Testis (tissue), 2 donors: ENCODE measurements at regions not wholly inside any gene's neighbourhood (a gene's known extent, or its start where the extent isn't known, plus 50 kb on each side); places are given as distances from the start of the nearest gene placed in this dataset.

Experiments
- DNase-seq: peaks from one replicate; pipeline ENCODE4 v3.0.0-alpha.2; 2019
- H3K27ac ChIP-seq, 2 donors: fragments of 200-600 bp; sonication (generic); one replicate each; pipeline ENCODE4 v1.5.1; 2019
- H3K27me3 ChIP-seq: fragments of 200-600 bp; sonication (generic); one replicate; pipeline ENCODE4 v1.5.1; 2019
- H3K36me3 ChIP-seq: fragments of 200-600 bp; sonication (generic); one replicate; pipeline ENCODE4 v1.5.1; 2017; ENCODE audit warnings: low read depth; ENCODE audit errors: missing control alignments
- H3K4me1 ChIP-seq: fragments of 200-600 bp; sonication (generic); one replicate; pipeline ENCODE4 v1.5.1; 2019
- H3K4me3 ChIP-seq, 2 donors: fragments of 200-600 bp; sonication (generic); one replicate each; pipeline ENCODE4 v1.5.1; 2017 to 2019
- H3K9me3 ChIP-seq: fragments of 200-600 bp; sonication (generic); one replicate; pipeline ENCODE4 v1.5.1; 2017
- CTCF ChIP-seq, 3 experiments: fragments of 450-650 bp in 2 of 3; fragments of 200-600 bp in 1 of 3; sonication (generic) in 1 of 3; IDR thresholded peaks; one replicate each; pipeline ENCODE4 v1.5.1; 2016 to 2019; ENCODE audit warnings: antibody characterized with exemption in 3 of 3, mild to moderate bottlenecking in 2 of 3, moderate library complexity in 1 of 3
- POLR2A ChIP-seq: fragments of 450-650 bp; IDR thresholded peaks from one replicate; pipeline ENCODE4 v1.6.1; 2017; ENCODE audit warnings: antibody characterized with exemption, mild to moderate bottlenecking, moderate library complexity
- WGBS, 2 donors: methylation state at CpG; one replicate each; pipeline ENCODE4 v1.1.5; 2018; 5-methylcytosine and 5-hydroxymethylcytosine counted together
- intact Hi-C: fragments of 100-400 bp; cut with DNase I; formaldehyde crosslinking; loops from one replicate; pipeline ENCODE4 v1.15.1; 2023; ENCODE audit warnings: low total_unique reads

GRCh38 chr1:219372916-219373615, 199.4 kb downstream of the LYPLAL1 start:
- intact Hi-C loops: no loop called here
- Histone ChIP-seq H3K27ac (no peak overlapping the region), H3K4me3 (no peak overlapping the region), H3K4me1 (no peaks in the 10 kb centered on the region), H3K36me3 (no peaks in the 10 kb centered on the region), H3K9me3 (no peaks in the 10 kb centered on the region), H3K27me3 (no peaks in the 10 kb centered on the region)
- TF ChIP-seq POLR2A: no peak
- no peak for TF ChIP-seq CTCF (IDR thresholded peaks at IDR 0.05)
- WGBS, 2 donors: 92 to 95% methylated on average over 6 of the region's 6 CpGs
- DNase-seq: no peak

DNA sequence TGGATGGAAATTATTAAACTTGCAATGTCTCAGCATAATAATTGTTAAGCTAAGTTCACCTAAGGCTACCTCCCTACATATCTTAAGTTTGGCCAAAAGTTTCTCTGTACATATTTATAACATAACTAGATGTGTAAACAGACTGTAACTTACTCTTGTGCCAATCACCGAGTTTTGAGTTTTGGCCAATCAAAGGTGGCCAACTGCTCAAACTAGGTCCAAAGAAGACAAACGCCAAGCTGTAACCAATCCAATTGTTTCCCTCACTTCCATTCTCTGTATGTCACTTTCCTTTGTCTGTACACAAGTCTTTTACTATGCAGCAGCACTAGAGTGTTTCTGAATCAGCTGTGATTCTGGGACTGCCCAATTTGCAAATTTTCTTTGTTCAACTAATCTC, 197.8 kb downstream of the LYPLAL1 start:
- TF ChIP-seq POLR2A (no peak), CTCF (IDR thresholded peaks at IDR 0.05) (no peak)
- H3K36me3 ChIP-seq: no peaks in the 10 kb centered on the region

GRCh38 chr1:219367496-219367895, 193.8 kb downstream of the LYPLAL1 start:
- no peak for DNase-seq
- H3K27ac ChIP-seq: no peak overlapping the region
- no peaks in the 10 kb centered on the region for H3K36me3 ChIP-seq
- intact Hi-C loops: no loop called here
- H3K4me1 ChIP-seq: no peaks in the 10 kb centered on the region
- no peak overlapping the region for H3K4me3 ChIP-seq
- no peaks in the 10 kb centered on the region for H3K27me3 ChIP-seq
- WGBS, 2 donors: 94 to 96% methylated on average over 3 of the region's 3 CpGs
- no peaks in the 10 kb centered on the region for H3K9me3 ChIP-seq
- no peak for TF ChIP-seq CTCF (IDR thresholded peaks at IDR 0.05)
- TF ChIP-seq POLR2A: no peak

More for the DNA sequence above, 197.8 kb downstream of the LYPLAL1 start:
- H3K4me1 ChIP-seq: no peaks in the 10 kb centered on the region
- H3K27ac ChIP-seq: no peak overlapping the region
- intact Hi-C loops: no loop called here
- no peaks in the 10 kb centered on the region for H3K9me3 ChIP-seq
- H3K4me3 ChIP-seq: no peak overlapping the region
- no peak for DNase-seq
- H3K27me3 ChIP-seq: no peaks in the 10 kb centered on the region
- WGBS, 2 donors: 85 to 96% methylated on average over 2 of the region's 2 CpGs

- 95 to 96% methylated on average over 1 of the region's 1 CpG for WGBS, 2 donors
- Histone ChIP-seq H3K36me3 (no peaks in the 10 kb centered on the region), H3K27me3 (no peaks in the 10 kb centered on the region), H3K4me1 (no peaks in the 10 kb centered on the region), H3K9me3 (no peaks in the 10 kb centered on the region), H3K4me3 (no peak overlapping the region), H3K27ac (no peak overlapping the region)
- TF ChIP-seq CTCF (IDR thresholded peaks at IDR 0.05) (no peak), POLR2A (no peak)
- no peak for DNase-seq
- intact Hi-C loops: no loop called here
Observed at GRCh38 chr1:219365451-219365850, 191.8 kb downstream of the LYPLAL1 start.

DNA sequence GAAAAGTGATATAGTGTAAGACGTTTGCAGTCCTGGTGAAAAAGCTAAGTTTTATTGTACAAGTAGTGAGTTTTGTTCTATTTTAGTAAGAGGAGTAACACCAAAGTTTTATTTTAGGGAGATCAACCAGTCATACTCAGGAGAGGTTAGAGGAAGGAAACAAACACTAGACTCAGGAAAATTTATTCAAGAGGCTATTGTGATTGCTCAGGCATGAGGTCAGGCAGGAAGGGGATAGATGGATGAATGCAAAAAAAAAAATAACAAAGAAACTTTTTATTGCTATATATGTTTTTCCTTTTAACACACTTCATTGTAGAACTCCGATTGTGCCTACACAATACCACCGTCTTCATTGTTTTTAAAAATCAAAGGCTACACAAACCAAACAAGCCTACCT, 189.0 kb downstream of the LYPLAL1 start:
- intact Hi-C loops: no loop called here
- no peak overlapping the region for H3K27ac ChIP-seq
- no peaks in the 10 kb centered on the region for H3K36me3 ChIP-seq
- no peak overlapping the region for H3K4me3 ChIP-seq
- no peaks in the 10 kb centered on the region for H3K27me3 ChIP-seq
- H3K9me3 ChIP-seq: no peaks in the 10 kb centered on the region
- no peaks in the 10 kb centered on the region for H3K4me1 ChIP-seq
- 77 to 91% methylated on average over 3 of the region's 3 CpGs for WGBS, 2 donors
- TF ChIP-seq CTCF (IDR thresholded peaks at IDR 0.05): no peak
- no peak for TF ChIP-seq POLR2A
- no peak for DNase-seq
